ENCODE measurements at regions not wholly inside any gene's neighbourhood (a gene's known extent, or its start where the extent isn't known, plus 50 kb on each side); places are given as distances from the start of the nearest gene placed in this dataset.

GRCh38 chr3:118512301-118512700 is 522.3 kb downstream of the IGSF11 start:
- Histone ChIP-seq H3K4me2 (ENCODE audit: low read length) (no peak overlapping the region), H3F3A (ENCODE audit: low read length, unreplicated experiment) (no peaks in the 10 kb centered on the region), H3K79me2 (ENCODE audit: low read length) (no peaks in the 10 kb centered on the region), H4K20me1 (ENCODE audit: low read length) (no peaks in the 10 kb centered on the region), H3K27ac (ENCODE audit: low read length) (no peak overlapping the region), H3K9me2 (replicated peaks; ENCODE audit: low read length) (no peaks in the 10 kb centered on the region), H3K4me3 (ENCODE audit: low read length) (no peak overlapping the region), H3K9me3 (ENCODE audit: low read length) (peaks cover 41% of the 10 kb centered on the region; the same call in 1 of the 2 replicates), H3K36me3 (ENCODE audit: low read depth, low read length) (no peaks in the 10 kb centered on the region), H3K9ac (ENCODE audit: low read length) (no peak overlapping the region), H2AFZ (ENCODE audit: low read length) (no peak overlapping the region), H3K27me3 (ENCODE audit: low read length) (no peaks in the 10 kb centered on the region), H3K4me1 (ENCODE audit: insufficient read depth, low read length) (no peaks in the 10 kb centered on the region)
- no peak for DNase-seq
- TF ChIP-seq EZH2 (IDR thresholded peaks at IDR 0.05; ENCODE audit: low read length, unreplicated experiment), result no peak
- TF ChIP-seq EZH2phosphoT487 (IDR thresholded peaks at IDR 0.05; ENCODE audit: borderline replicate concordance, low read length), result no peak
- TF ChIP-seq CTCF (conservative IDR thresholded peaks at IDR 0.05; ENCODE audit: low read depth, low read length), result no peak
- ChIA-PET POLR2A (ENCODE audit: unreplicated experiment) (no interaction called here), CTCF (no interaction called here)
- ATAC-seq, result no peak
- BruUV-seq (replicated peaks), result no TSS peak
- intact Hi-C loops (cut with micrococcal nuclease), result no loop called here

GRCh38 chr3:118525077-118525476 is 509.6 kb downstream of the IGSF11 start:
- Histone ChIP-seq H3K27ac (ENCODE audit: low read length) (no peak overlapping the region), H2AFZ (ENCODE audit: low read length) (no peak overlapping the region), H3K9me2 (replicated peaks; ENCODE audit: low read length) (no peaks in the 10 kb centered on the region), H3K79me2 (ENCODE audit: low read length) (no peaks in the 10 kb centered on the region), H3K4me2 (ENCODE audit: low read length) (no peak overlapping the region), H3K9ac (ENCODE audit: low read length) (no peak overlapping the region), H3K4me3 (ENCODE audit: low read length) (no peak overlapping the region), H3F3A (ENCODE audit: low read length, unreplicated experiment) (no peaks in the 10 kb centered on the region), H3K27me3 (ENCODE audit: low read length) (no peaks in the 10 kb centered on the region), H3K9me3 (ENCODE audit: low read length) (peaks cover 14% of the 10 kb centered on the region; the same call in 1 of the 2 replicates), H3K4me1 (ENCODE audit: insufficient read depth, low read length) (no peaks in the 10 kb centered on the region), H3K36me3 (ENCODE audit: low read depth, low read length) (no peaks in the 10 kb centered on the region), H4K20me1 (ENCODE audit: low read length) (no peaks in the 10 kb centered on the region)
- TF ChIP-seq EZH2phosphoT487 (IDR thresholded peaks at IDR 0.05; ENCODE audit: borderline replicate concordance, low read length) (no peak), EZH2 (IDR thresholded peaks at IDR 0.05; ENCODE audit: low read length, unreplicated experiment) (no peak), CTCF (conservative IDR thresholded peaks at IDR 0.05; ENCODE audit: low read depth, low read length) (no peak)
- ChIA-PET CTCF (no interaction called here), POLR2A (ENCODE audit: unreplicated experiment) (no interaction called here)
- intact Hi-C loops (cut with micrococcal nuclease), result no loop called here
- ATAC-seq, result no peak
- DNase-seq, result no peak
- BruUV-seq (replicated peaks), result no TSS peak

- BruUV-seq (replicated peaks), result no TSS peak
- no peak overlapping the region for H3K9ac ChIP-seq (ENCODE audit: low read length)
- H3K4me3 ChIP-seq (ENCODE audit: low read length), result no peak overlapping the region
- TF ChIP-seq EZH2 (IDR thresholded peaks at IDR 0.05; ENCODE audit: low read length, unreplicated experiment), result no peak
- no peak for TF ChIP-seq EZH2phosphoT487 (IDR thresholded peaks at IDR 0.05; ENCODE audit: borderline replicate concordance, low read length)
- no peak for TF ChIP-seq CTCF (conservative IDR thresholded peaks at IDR 0.05; ENCODE audit: low read depth, low read length)
- H3K4me1 ChIP-seq (ENCODE audit: insufficient read depth, low read length), result no peaks in the 10 kb centered on the region
- H3K79me2 ChIP-seq (ENCODE audit: low read length), result no peaks in the 10 kb centered on the region
- H3K27me3 ChIP-seq (ENCODE audit: low read length), result no peaks in the 10 kb centered on the region
- intact Hi-C loops (cut with micrococcal nuclease), result no loop called here
- H3K27ac ChIP-seq (ENCODE audit: low read length), result no peak overlapping the region
- H3K9me2 ChIP-seq (replicated peaks; ENCODE audit: low read length), result no peaks in the 10 kb centered on the region
- CTCF ChIA-PET, result no interaction called here
- no peak overlapping the region for H3K4me2 ChIP-seq (ENCODE audit: low read length)
- H3K9me3 ChIP-seq (ENCODE audit: low read length), result peaks cover 14% of the 10 kb centered on the region; the same call in 1 of the 2 replicates
- DNase-seq (no peak), ATAC-seq (no peak)
- no peaks in the 10 kb centered on the region for H3K36me3 ChIP-seq (ENCODE audit: low read depth, low read length)
- no peak overlapping the region for H2AFZ ChIP-seq (ENCODE audit: low read length)
- POLR2A ChIA-PET (ENCODE audit: unreplicated experiment), result no interaction called here
- no peaks in the 10 kb centered on the region for H3F3A ChIP-seq (ENCODE audit: low read length, unreplicated experiment)
- H4K20me1 ChIP-seq (ENCODE audit: low read length), result no peaks in the 10 kb centered on the region
These were observed 507.7 kb downstream of the IGSF11 start for GRCh38 chr3:118526758-118527513.

Measured in PC-3 (cell line).